ENCODE measurements at regions not wholly inside any gene's neighbourhood (a gene's known extent, or its start where the extent isn't known, plus 50 kb on each side); places are given as distances from the start of the nearest gene placed in this dataset.

- Mint-ChIP-seq H3K27me3 (ENCODE audit: insufficient read depth) (no peaks in the 10 kb centered on the region), H3K4me1 (no peaks in the 10 kb centered on the region), H3K36me3 (ENCODE audit: low read depth) (no peaks in the 10 kb centered on the region), H3K27ac (no peak overlapping the region), H3K4me3 (no peak overlapping the region), H3K9me3 (no peaks in the 10 kb centered on the region)
- Histone ChIP-seq H3K4me1 (ENCODE audit: control insufficient read depth, insufficient read depth, low read length) (no peaks in the 10 kb centered on the region), H3K27me3 (ENCODE audit: control insufficient read depth, insufficient read depth, low read length, poor library complexity, severe bottlenecking) (no peaks in the 10 kb centered on the region), H3K9me3 (ENCODE audit: control insufficient read depth, low read length) (no peaks in the 10 kb centered on the region), H3K9ac (ENCODE audit: extremely low read depth, low read length, poor library complexity, severe bottlenecking) (no peak overlapping the region), H3K27ac (ENCODE audit: low read depth, low read length) (no peak overlapping the region), H3K36me3 (ENCODE audit: control insufficient read depth, insufficient read depth, low read length) (no peaks in the 10 kb centered on the region), H3K4me3 (ENCODE audit: low read length) (no peak overlapping the region)
- TF ChIP-seq CTCF (conservative IDR thresholded peaks at IDR 0.05), result no peak
- WGBS, 2 experiments (ENCODE audit: insufficient coverage in 1 of 2, insufficient read length in 1 of 2), result 95 to 100% methylated on average over 1 of the region's 1 CpG
- DNase-seq, result no peak
Observed at GRCh38 chr1:72439036-72439435, 156.7 kb upstream of the NEGR1 start.

DNA sequence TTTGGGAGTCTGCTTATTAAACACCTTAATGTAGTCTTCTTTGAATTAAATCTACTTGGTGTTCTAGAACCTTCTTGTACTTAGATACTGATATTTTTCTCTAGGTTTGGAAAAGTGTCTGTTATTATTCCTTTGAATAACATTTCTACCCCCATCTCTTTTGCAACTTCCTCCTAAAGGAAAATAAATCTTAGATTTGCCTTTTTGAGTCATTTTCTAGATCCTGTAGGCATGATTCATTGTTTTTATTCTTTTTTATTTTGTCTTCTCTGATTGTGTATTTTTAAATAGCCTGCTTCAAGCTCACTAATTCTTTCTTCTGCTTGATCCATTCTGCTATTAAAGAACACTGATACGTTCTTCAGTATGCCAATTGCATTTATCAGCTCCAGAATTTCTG lies 155.9 kb upstream of the NEGR1 start:
- Mint-ChIP-seq H3K9me3 (no peaks in the 10 kb centered on the region), H3K4me1 (no peaks in the 10 kb centered on the region), H3K27ac (no peak overlapping the region), H3K36me3 (ENCODE audit: low read depth) (no peaks in the 10 kb centered on the region), H3K27me3 (ENCODE audit: insufficient read depth) (no peaks in the 10 kb centered on the region), H3K4me3 (no peak overlapping the region)
- H3K36me3 ChIP-seq (ENCODE audit: control insufficient read depth, insufficient read depth, low read length), result no peaks in the 10 kb centered on the region
- H3K27me3 ChIP-seq (ENCODE audit: control insufficient read depth, insufficient read depth, low read length, poor library complexity, severe bottlenecking), result no peaks in the 10 kb centered on the region
- no peaks in the 10 kb centered on the region for H3K9me3 ChIP-seq (ENCODE audit: control insufficient read depth, low read length)
- no peak overlapping the region for H3K9ac ChIP-seq (ENCODE audit: extremely low read depth, low read length, poor library complexity, severe bottlenecking)
- H3K4me3 ChIP-seq (ENCODE audit: low read length), result no peak overlapping the region
- WGBS, 2 experiments (ENCODE audit: insufficient coverage in 1 of 2, insufficient read length in 1 of 2), result 80 to 90% methylated on average over 1 of the region's 1 CpG
- no peak for DNase-seq
- H3K27ac ChIP-seq (ENCODE audit: low read depth, low read length), result no peak overlapping the region
- no peak for TF ChIP-seq CTCF (conservative IDR thresholded peaks at IDR 0.05)
- H3K4me1 ChIP-seq (ENCODE audit: control insufficient read depth, insufficient read depth, low read length), result no peaks in the 10 kb centered on the region

DNA sequence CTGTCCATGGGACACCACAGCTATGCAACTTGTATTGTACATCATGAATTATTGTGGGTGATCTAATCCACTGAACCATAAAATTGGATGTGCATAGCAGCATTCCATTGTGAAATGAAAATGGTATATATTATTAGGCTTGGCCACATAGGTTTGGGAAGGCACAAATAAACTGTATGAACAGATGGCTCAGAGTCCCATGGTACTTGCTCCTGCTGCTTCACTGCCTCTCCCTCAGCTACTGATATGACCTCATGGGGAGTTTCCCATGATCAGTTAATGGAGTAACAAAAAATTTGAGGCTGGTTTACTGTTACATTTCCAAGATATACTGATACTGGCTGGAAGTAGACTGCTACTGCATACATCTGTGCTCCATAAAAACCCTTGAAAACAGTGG lies 152.7 kb upstream of the NEGR1 start:
- H3K27me3 Mint-ChIP-seq (ENCODE audit: insufficient read depth), result no peaks in the 10 kb centered on the region
- no peak for TF ChIP-seq CTCF (conservative IDR thresholded peaks at IDR 0.05)

More for the DNA sequence above, 152.7 kb upstream of the NEGR1 start:
- no peak for DNase-seq
- no peak overlapping the region for H3K4me3 ChIP-seq (ENCODE audit: low read length)
- no peak overlapping the region for H3K9ac ChIP-seq (ENCODE audit: extremely low read depth, low read length, poor library complexity, severe bottlenecking)
- no peaks in the 10 kb centered on the region for H3K27me3 ChIP-seq (ENCODE audit: control insufficient read depth, insufficient read depth, low read length, poor library complexity, severe bottlenecking)
- H3K27ac ChIP-seq (ENCODE audit: low read depth, low read length), result no peak overlapping the region
- H3K4me1 Mint-ChIP-seq, result no peaks in the 10 kb centered on the region
- H3K36me3 Mint-ChIP-seq (ENCODE audit: low read depth), result no peaks in the 10 kb centered on the region
- H3K4me1 ChIP-seq (ENCODE audit: control insufficient read depth, insufficient read depth, low read length), result no peaks in the 10 kb centered on the region
- no peaks in the 10 kb centered on the region for H3K9me3 ChIP-seq (ENCODE audit: control insufficient read depth, low read length)
- H3K36me3 ChIP-seq (ENCODE audit: control insufficient read depth, insufficient read depth, low read length), result no peaks in the 10 kb centered on the region
- no peaks in the 10 kb centered on the region for H3K9me3 Mint-ChIP-seq
- H3K27ac Mint-ChIP-seq, result no peak overlapping the region
- H3K4me3 Mint-ChIP-seq, result no peak overlapping the region

Measured in endodermal cell (in vitro differentiated cells).